Thoracic aorta (tissue), 2 donors: ENCODE measurements at regions not wholly inside any gene's neighbourhood (a gene's known extent, or its start where the extent isn't known, plus 50 kb on each side); places are given as distances from the start of the nearest gene placed in this dataset.

ENCODE experiments used
- ATAC-seq: fragments of 150-250 bp; one replicate; pipeline ENCODE4 v1.8.0; 2017; ENCODE audit warnings: low read depth; ENCODE audit not compliant: insufficient number of reproducible peaks, low FRiP score
- DNase-seq: peaks from one replicate; pipeline ENCODE4 v3.0.0-alpha.2; 2020; ENCODE audit warnings: low spot score
- H3K27ac ChIP-seq, 2 donors: fragments of 200-600 bp; sonication (generic); 1 replicate in 1 of 2; 2 replicates in 1 of 2; pipeline ENCODE4 v1.5.1; 2016; ENCODE audit warnings: mild to moderate bottlenecking in 2 of 2, moderate library complexity in 2 of 2
- H3K27me3 ChIP-seq: fragments of 200-600 bp; sonication (generic); replicated peaks from 2 replicates; pipeline ENCODE4 v1.6.0; 2016; ENCODE audit warnings: mild to moderate bottlenecking; ENCODE audit not compliant: insufficient read depth
- H3K36me3 ChIP-seq: fragments of 200-600 bp; sonication (generic); one replicate; pipeline ENCODE4 v1.5.1; 2016
- H3K4me1 ChIP-seq, 2 donors: fragments of 200-600 bp; sonication (generic); 1 replicate in 1 of 2; 2 replicates in 1 of 2; pipeline versions ENCODE4 v1.5.1 to v1.6.0; 2016; ENCODE audit warnings: low read depth in 2 of 2, mild to moderate bottlenecking in 1 of 2; ENCODE audit not compliant: control insufficient read depth in 1 of 2
- H3K4me3 ChIP-seq: fragments of 200-600 bp; sonication (generic); 2 replicates; pipeline ENCODE4 v1.5.1; 2016; ENCODE audit warnings: mild to moderate bottlenecking
- H3K9me3 ChIP-seq: fragments of 200-600 bp; sonication (generic); 2 replicates; pipeline ENCODE4 v1.5.1; 2016
- TF ChIP-seq, protein P1 (sequence below): fragments of 200-600 bp; sonication (generic); IDR thresholded peaks from one replicate; pipeline ENCODE4 v1.5.1; 2019; ENCODE audit warnings: antibody characterized with exemption

DNA sequence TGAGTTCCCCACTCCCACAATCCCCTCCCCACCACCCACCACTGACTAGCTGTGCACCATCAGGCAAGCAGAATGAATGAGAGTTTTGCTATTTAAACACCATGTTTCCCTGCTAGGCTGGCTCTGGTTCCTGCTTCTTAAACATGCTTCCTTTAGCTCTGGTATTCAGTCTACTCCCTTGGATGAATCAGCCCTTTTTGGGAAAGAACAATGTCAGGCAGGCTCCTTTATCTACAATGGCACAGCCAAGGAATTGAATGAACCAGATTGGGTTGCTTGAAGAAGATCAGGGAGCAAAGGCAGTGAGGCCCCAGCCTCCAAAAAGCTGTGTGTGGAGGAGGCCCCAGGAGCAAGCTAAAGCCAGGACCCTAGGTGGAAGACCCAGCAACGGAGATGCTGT, 92.9 kb upstream of the ISX start:
- no peak overlapping the region for H3K27ac ChIP-seq
- no peaks in the 10 kb centered on the region for H3K9me3 ChIP-seq
- H3K4me1 ChIP-seq: no peaks in the 10 kb centered on the region
- no peaks in the 10 kb centered on the region for H3K27me3 ChIP-seq
- DNase-seq (no peak), ATAC-seq (no peak)
- no peaks in the 10 kb centered on the region for H3K36me3 ChIP-seq
- H3K4me3 ChIP-seq: no peak overlapping the region
- TF ChIP-seq, protein P1, sequence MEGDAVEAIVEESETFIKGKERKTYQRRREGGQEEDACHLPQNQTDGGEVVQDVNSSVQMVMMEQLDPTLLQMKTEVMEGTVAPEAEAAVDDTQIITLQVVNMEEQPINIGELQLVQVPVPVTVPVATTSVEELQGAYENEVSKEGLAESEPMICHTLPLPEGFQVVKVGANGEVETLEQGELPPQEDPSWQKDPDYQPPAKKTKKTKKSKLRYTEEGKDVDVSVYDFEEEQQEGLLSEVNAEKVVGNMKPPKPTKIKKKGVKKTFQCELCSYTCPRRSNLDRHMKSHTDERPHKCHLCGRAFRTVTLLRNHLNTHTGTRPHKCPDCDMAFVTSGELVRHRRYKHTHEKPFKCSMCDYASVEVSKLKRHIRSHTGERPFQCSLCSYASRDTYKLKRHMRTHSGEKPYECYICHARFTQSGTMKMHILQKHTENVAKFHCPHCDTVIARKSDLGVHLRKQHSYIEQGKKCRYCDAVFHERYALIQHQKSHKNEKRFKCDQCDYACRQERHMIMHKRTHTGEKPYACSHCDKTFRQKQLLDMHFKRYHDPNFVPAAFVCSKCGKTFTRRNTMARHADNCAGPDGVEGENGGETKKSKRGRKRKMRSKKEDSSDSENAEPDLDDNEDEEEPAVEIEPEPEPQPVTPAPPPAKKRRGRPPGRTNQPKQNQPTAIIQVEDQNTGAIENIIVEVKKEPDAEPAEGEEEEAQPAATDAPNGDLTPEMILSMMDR: no peak

DNA sequence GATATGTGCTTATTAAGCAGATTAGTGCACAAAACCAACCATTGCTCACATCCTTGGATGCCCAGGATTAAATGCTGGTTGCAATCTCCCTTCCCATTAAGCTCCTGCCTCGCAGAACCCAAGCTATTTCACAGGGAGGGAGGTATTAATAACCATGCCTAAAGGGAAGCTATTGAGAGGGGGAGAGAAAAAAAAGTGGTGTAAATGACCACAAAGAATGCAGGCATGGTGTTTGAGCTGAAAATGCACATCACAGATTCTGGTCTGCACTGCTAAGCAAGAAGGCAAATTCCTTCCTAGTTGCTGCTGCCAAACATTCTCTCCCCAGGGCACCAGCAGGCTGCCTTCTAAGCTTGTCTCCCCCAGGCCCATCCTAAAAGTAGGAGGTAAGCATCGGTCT, 92.0 kb upstream of the ISX start:
- no peaks in the 10 kb centered on the region for H3K27me3 ChIP-seq
- H3K4me3 ChIP-seq: no peak overlapping the region
- no peak overlapping the region for H3K27ac ChIP-seq
- DNase-seq: no peak
- ATAC-seq: no peak
- H3K4me1 ChIP-seq: no peaks in the 10 kb centered on the region
- H3K36me3 ChIP-seq: no peaks in the 10 kb centered on the region
- TF ChIP-seq, protein P1: no peak
- no peaks in the 10 kb centered on the region for H3K9me3 ChIP-seq

DNA sequence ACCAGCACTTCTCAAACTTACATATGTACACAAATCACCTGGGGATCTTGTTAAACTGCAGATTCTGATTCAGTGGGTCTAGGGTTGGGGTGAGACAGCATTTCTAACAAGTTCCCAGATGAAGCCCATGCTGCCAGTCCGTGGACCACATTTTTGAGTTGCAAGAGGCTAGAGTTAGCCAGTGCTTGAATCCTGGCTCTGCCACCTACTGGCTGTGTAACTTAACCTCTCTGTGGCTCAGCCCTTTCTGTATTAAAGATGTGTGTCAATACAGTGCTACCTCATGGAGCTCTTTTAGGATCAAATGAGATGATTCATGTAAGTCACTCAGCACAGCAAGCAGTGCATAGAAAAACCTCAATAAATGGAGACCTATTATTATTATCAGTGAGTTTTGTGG, 90.2 kb upstream of the ISX start:
- H3K4me1 ChIP-seq: no peaks in the 10 kb centered on the region
- DNase-seq (no peak), ATAC-seq (no peak)
- H3K27ac ChIP-seq: no peak overlapping the region
- H3K9me3 ChIP-seq: no peaks in the 10 kb centered on the region
- no peaks in the 10 kb centered on the region for H3K36me3 ChIP-seq
- TF ChIP-seq, protein P1: no peak
- H3K4me3 ChIP-seq: no peak overlapping the region
- H3K27me3 ChIP-seq: no peaks in the 10 kb centered on the region

DNA sequence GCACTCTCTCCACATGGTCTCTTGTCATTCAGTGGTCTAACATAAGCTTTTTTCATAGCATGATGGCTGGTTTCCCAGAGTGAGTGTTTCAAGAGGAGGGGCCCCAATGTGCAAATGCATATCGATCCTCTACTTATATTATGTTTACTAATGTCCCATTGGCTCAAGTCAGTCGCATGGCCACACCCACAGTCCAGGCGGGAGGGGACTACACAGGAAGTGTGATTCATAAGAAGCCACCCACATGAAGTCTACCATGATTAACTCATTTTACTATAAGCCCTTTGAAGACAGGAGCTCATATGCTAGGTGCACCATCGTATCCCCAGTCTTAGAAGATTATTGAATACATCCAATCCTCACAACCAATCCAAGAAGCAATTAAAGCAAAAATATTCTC, 89.5 kb upstream of the ISX start:
- no peak overlapping the region for H3K4me3 ChIP-seq
- DNase-seq (no peak), ATAC-seq (no peak)
- no peaks in the 10 kb centered on the region for H3K4me1 ChIP-seq
- TF ChIP-seq, protein P1: no peak
- H3K27me3 ChIP-seq: no peaks in the 10 kb centered on the region
- H3K36me3 ChIP-seq: no peaks in the 10 kb centered on the region
- H3K9me3 ChIP-seq: no peaks in the 10 kb centered on the region
- H3K27ac ChIP-seq: no peak overlapping the region

DNA sequence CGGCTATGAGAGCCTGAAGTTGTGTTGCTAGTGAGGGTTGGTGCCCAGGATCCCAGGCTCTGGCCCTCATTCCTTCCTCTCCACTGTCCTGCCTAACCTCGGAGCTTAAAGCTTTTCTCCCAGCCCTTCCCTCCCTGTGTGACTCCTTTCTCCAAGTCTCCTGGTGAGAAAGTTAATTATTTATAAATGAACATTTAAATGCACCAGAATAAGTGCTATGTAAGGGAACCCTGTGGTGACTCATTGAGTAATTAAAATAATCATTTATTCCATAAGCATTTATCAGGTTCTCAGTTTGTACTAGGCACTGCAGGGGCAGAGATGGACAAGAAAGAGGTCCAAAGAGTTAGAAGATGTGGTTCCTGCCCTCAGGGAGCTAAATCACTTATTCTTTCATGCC, 89.1 kb upstream of the ISX start:
- H3K27me3 ChIP-seq: no peaks in the 10 kb centered on the region
- TF ChIP-seq, protein P1: no peak
- DNase-seq (no peak), ATAC-seq (no peak)
- no peaks in the 10 kb centered on the region for H3K4me1 ChIP-seq
- no peaks in the 10 kb centered on the region for H3K9me3 ChIP-seq
- H3K27ac ChIP-seq: no peak overlapping the region
- no peak overlapping the region for H3K4me3 ChIP-seq
- H3K36me3 ChIP-seq: no peaks in the 10 kb centered on the region
